PC-3 (cell line): ENCODE measurements at regions not wholly inside any gene's neighbourhood (a gene's known extent, or its start where the extent isn't known, plus 50 kb on each side); places are given as distances from the start of the nearest gene placed in this dataset.

Source experiments
- ATAC-seq: fragments of 200-7000 bp; cut with Tn5 transposase; 2 replicates; pipeline ENCODE4 v1.9.1; 2020; ENCODE audit warnings: mild to moderate bottlenecking, moderate library complexity
- BruUV-seq: library from RNA; stranded (reverse); fragments of 400-500 nt; replicated peaks from 2 replicates; lab custom pipeline; 2021; lab: Mats Ljungman, UMichigan
- CTCF ChIA-PET: fragments of 300-600 bp; sonication (Branson Sonifier 250); formaldehyde crosslinking; loops from one replicate; lab custom pipeline; 2022; ENCODE audit warnings: antibody characterized with exemption; lab: Charles Lee
- POLR2A ChIA-PET: fragments of 300-600 bp; sonication (Branson Sonifier 250); formaldehyde crosslinking; loops from one replicate; lab custom pipeline; 2022; ENCODE audit warnings: antibody characterized with exemption; ENCODE audit not compliant: unreplicated experiment; lab: Charles Lee
- DNase-seq: peaks from one replicate; pipeline ENCODE4 v3.0.0-alpha.2; 2015
- H2AFZ ChIP-seq: fragments of 300-600 bp; sonication (generic); 2 replicates; pipeline ENCODE4 v1.6.0; 2016; ENCODE audit warnings: antibody characterized with exemption, low read length
- H3F3A ChIP-seq: fragments of 300-600 bp; sonication (generic); one replicate; pipeline ENCODE4 v1.6.0; 2017; ENCODE audit warnings: antibody characterized with exemption, low read length, control low read depth, mild to moderate bottlenecking; ENCODE audit not compliant: unreplicated experiment
- H3K27ac ChIP-seq: fragments of 300-600 bp; sonication (generic); 2 replicates; pipeline ENCODE4 v1.5.1; 2016; ENCODE audit warnings: mild to moderate bottlenecking, low read length
- H3K27me3 ChIP-seq: fragments of 300-600 bp; sonication (generic); 2 replicates; pipeline ENCODE4 v1.6.1; 2016; ENCODE audit warnings: low read length, mixed read lengths
- H3K36me3 ChIP-seq: fragments of 300-600 bp; sonication (generic); 2 replicates; pipeline ENCODE4 v1.6.1; 2016; ENCODE audit warnings: low read depth, mixed run types, low read length, mixed read lengths
- H3K4me1 ChIP-seq: fragments of 300-600 bp; sonication (generic); 2 replicates; pipeline ENCODE4 v1.5.1; 2016; ENCODE audit warnings: low read length; ENCODE audit not compliant: insufficient read depth
- H3K4me2 ChIP-seq: fragments of 300-600 bp; sonication (generic); 2 replicates; pipeline ENCODE4 v1.6.0; 2016; ENCODE audit warnings: low read length
- H3K4me3 ChIP-seq: fragments of 300-600 bp; sonication (generic); 2 replicates; pipeline ENCODE4 v1.5.1; 2016; ENCODE audit warnings: mild to moderate bottlenecking, low read length, mixed read lengths
- H3K79me2 ChIP-seq: fragments of 300-600 bp; sonication (generic); 2 replicates; pipeline ENCODE4 v1.6.1; 2017; ENCODE audit warnings: low read length, mixed read lengths
- H3K9ac ChIP-seq: fragments of 300-600 bp; sonication (generic); 2 replicates; pipeline ENCODE4 v1.6.0; 2016; ENCODE audit warnings: mild to moderate bottlenecking, low read length
- H3K9me2 ChIP-seq: fragments of 300-600 bp; sonication (generic); replicated peaks from 2 replicates; pipeline ENCODE4 v1.6.1; 2016; ENCODE audit warnings: mixed run types, low read length, mixed read lengths
- H3K9me3 ChIP-seq: fragments of 300-600 bp; sonication (generic); 2 replicates; pipeline ENCODE4 v1.6.1; 2016; ENCODE audit warnings: low read length, mixed read lengths
- H4K20me1 ChIP-seq: fragments of 300-600 bp; sonication (generic); 2 replicates; pipeline ENCODE4 v1.6.1; 2016; ENCODE audit warnings: low read length, mixed read lengths
- CTCF ChIP-seq: fragments of 300-600 bp; sonication (generic); conservative IDR thresholded peaks from 2 replicates; pipeline ENCODE4 v1.5.1; 2017; ENCODE audit warnings: antibody characterized with exemption, low read depth, mild to moderate bottlenecking, low read length
- EZH2 ChIP-seq: fragments of 300-600 bp; sonication (generic); IDR thresholded peaks from one replicate; pipeline ENCODE4 v1.6.1; 2017; ENCODE audit warnings: antibody characterized with exemption, mild to moderate bottlenecking, low read length; ENCODE audit not compliant: unreplicated experiment
- EZH2phosphoT487 ChIP-seq: fragments of 300-600 bp; sonication (generic); IDR thresholded peaks from 2 replicates; pipeline ENCODE4 v1.6.1; 2018; ENCODE audit warnings: mild to moderate bottlenecking, antibody characterized with exemption, low read length, borderline replicate concordance
- intact Hi-C: fragments of 100-400 bp; cut with micrococcal nuclease; formaldehyde crosslinking; loops from 2 replicates; pipeline ENCODE4 v1.9.0; 2023

- no peaks in the 10 kb centered on the region for H3K79me2 ChIP-seq
- ChIA-PET CTCF (interaction anchor here (0.7 kb wide), 1 partner anchor 374 kb away, joined by 3 read pairs; no protein-coding TSS in a partner anchor), POLR2A (no interaction called here)
- no TSS peak for BruUV-seq
- H3K9me2 ChIP-seq = no peaks in the 10 kb centered on the region
- H4K20me1 ChIP-seq = no peaks in the 10 kb centered on the region
- intact Hi-C loops = no loop called here
- no peaks in the 10 kb centered on the region for H3K36me3 ChIP-seq
- no peak overlapping the region for H3K4me3 ChIP-seq
- no peak overlapping the region for H3K27ac ChIP-seq
- H2AFZ ChIP-seq = no peak overlapping the region
- H3F3A ChIP-seq = no peaks in the 10 kb centered on the region
- 0 out of 2 replicates have a peak, but pooled peaks cover 4% of the 10 kb centered on the region for H3K4me1 ChIP-seq
- no peak for TF ChIP-seq EZH2
- no peaks in the 10 kb centered on the region for H3K27me3 ChIP-seq
- ATAC-seq = no peak
- DNase-seq = peak; percentile 29
- no peak overlapping the region for H3K9ac ChIP-seq
- H3K4me2 ChIP-seq = no peak overlapping the region
- H3K9me3 ChIP-seq = no peaks in the 10 kb centered on the region
Observed at GRCh38 chr9:126125577-126125976, 201.1 kb upstream of the MVB12B start.

- Histone ChIP-seq H3K36me3 (no peaks in the 10 kb centered on the region), H3F3A (no peaks in the 10 kb centered on the region), H3K9ac (no peak overlapping the region), H2AFZ (no peak overlapping the region), H3K4me3 (no peak overlapping the region), H3K9me2 (no peaks in the 10 kb centered on the region), H3K4me1 (0 out of 2 replicates have a peak, but pooled peaks cover under 1% of the 10 kb centered on the region), H3K79me2 (no peaks in the 10 kb centered on the region), H3K9me3 (no peaks in the 10 kb centered on the region), H4K20me1 (no peaks in the 10 kb centered on the region), H3K27ac (no peak overlapping the region), H3K27me3 (no peaks in the 10 kb centered on the region), H3K4me2 (no peak overlapping the region)
- DNase-seq = no peak
- no TSS peak for BruUV-seq
- TF ChIP-seq CTCF (no peak), EZH2 (no peak), EZH2phosphoT487 (no peak)
- intact Hi-C loops = no loop called here
- no peak for ATAC-seq
- ChIA-PET CTCF (interaction anchor here (0.7 kb wide), 1 partner anchor 374 kb away, joined by 3 read pairs; no protein-coding TSS in a partner anchor), POLR2A (no interaction called here)
Observed at GRCh38 chr9:126125992-126126409, 200.6 kb upstream of the MVB12B start.

- no peaks in the 10 kb centered on the region for H3K9me3 ChIP-seq
- no peaks in the 10 kb centered on the region for H3K36me3 ChIP-seq
- no peak overlapping the region for H3K4me3 ChIP-seq
- no peaks in the 10 kb centered on the region for H3K79me2 ChIP-seq
- no peak overlapping the region for H3K27ac ChIP-seq
- H4K20me1 ChIP-seq = no peaks in the 10 kb centered on the region
- ATAC-seq = no peak
- POLR2A ChIA-PET = no interaction called here
- no TSS peak for BruUV-seq
- intact Hi-C loops = no loop called here
- H3K9ac ChIP-seq = no peak overlapping the region
- H2AFZ ChIP-seq = no peak overlapping the region
- H3K4me2 ChIP-seq = no peak overlapping the region
- H3K9me2 ChIP-seq = no peaks in the 10 kb centered on the region
- no peaks in the 10 kb centered on the region for H3F3A ChIP-seq
- no peaks in the 10 kb centered on the region for H3K4me1 ChIP-seq
- TF ChIP-seq EZH2phosphoT487 (no peak), CTCF (no peak), EZH2 (no peak)
- no peaks in the 10 kb centered on the region for H3K27me3 ChIP-seq
- CTCF ChIA-PET = no interaction called here
- no peak for DNase-seq
Observed at GRCh38 chr9:126126807-126127206, 199.8 kb upstream of the MVB12B start.
